ENCODE measurements at regions not wholly inside any gene's neighbourhood (a gene's known extent, or its start where the extent isn't known, plus 50 kb on each side); places are given as distances from the start of the nearest gene placed in this dataset.

DNA sequence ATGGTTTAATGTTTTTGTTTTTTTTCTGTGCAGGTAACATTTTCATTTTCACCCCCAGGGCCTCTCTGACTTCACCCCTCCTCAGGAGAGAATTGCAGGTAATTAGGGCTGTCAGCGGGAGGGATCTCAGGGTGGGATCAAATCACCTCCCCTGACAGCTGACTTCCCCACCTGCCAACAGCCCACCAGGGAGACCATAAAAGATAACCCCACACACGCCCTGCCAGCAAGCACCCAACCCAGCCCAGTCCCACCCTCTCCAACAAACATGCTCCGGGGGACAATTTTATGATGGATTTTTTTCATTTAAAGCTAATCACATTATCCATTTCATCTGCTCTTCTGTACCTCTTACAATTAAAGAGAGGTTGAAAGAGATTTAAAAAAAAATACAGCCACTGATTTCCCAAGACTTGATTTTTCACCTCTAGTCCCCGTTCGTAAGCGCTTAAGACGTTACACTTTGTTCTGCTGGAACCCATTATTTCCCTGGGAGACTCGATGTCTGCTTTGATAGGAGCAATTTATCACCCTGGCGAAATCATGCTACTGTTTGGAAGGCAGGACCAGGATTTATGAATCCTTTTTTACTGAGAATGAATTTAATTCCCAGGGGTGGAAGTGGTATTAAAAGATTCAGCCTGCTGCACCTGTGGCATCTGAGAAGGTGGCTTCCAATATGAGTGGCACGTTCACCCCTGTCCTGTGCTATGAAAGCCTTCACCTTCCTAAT, 232.9 kb upstream of the ID2 start:
- no peak overlapping the region for H3K4ac ChIP-seq (ENCODE audit: low read depth, low read length)
- H2AFZ ChIP-seq (ENCODE audit: low read length), result no peak overlapping the region
- no peaks in the 10 kb centered on the region for H3K79me1 ChIP-seq (ENCODE audit: insufficient read depth, low read depth, low read length, poor library complexity, severe bottlenecking)
- no peak overlapping the region for H2BK15ac ChIP-seq (ENCODE audit: low read depth, low read length)
- no peak overlapping the region for H4K91ac ChIP-seq (ENCODE audit: insufficient read length, low read depth, low read length)
- no peak overlapping the region for H3K27ac Mint-ChIP-seq
- no peak overlapping the region for H3T11ph ChIP-seq (ENCODE audit: low read length)
- TF ChIP-seq CTCF (conservative IDR thresholded peaks at IDR 0.05), result no peak
- H3K23ac ChIP-seq (ENCODE audit: insufficient read length, low read depth, low read length), result no peak overlapping the region
- no peak overlapping the region for H3K4me2 ChIP-seq (ENCODE audit: insufficient read depth, insufficient read length, low read length)
- no peak overlapping the region for H2BK12ac ChIP-seq (ENCODE audit: insufficient read length, low read depth, low read length)
- no peaks in the 10 kb centered on the region for H3K4me1 ChIP-seq (ENCODE audit: insufficient read depth, low read length)
- no peak overlapping the region for H3K56ac ChIP-seq (ENCODE audit: insufficient read length, low read depth, low read length)
- DNase-seq, result no peak
- no peak overlapping the region for H4K5ac ChIP-seq (ENCODE audit: insufficient read length, low read depth, low read length)
- no peak overlapping the region for H3K9ac ChIP-seq (ENCODE audit: extremely low read depth, insufficient read length, low read length)
- H3K27me3 Mint-ChIP-seq (ENCODE audit: low read depth), result peaks cover 3% of the 10 kb centered on the region; the same call in 1 of the 2 replicates
- H3K27ac ChIP-seq (ENCODE audit: insufficient read length, low read depth, low read length), result no peak overlapping the region
- no peak overlapping the region for H3K14ac ChIP-seq (ENCODE audit: insufficient read depth, low read length)
- 0 out of 7 replicates have a peak, but pooled peaks cover 0 to 5% (median 0%) of the 10 kb centered on the region in 3 experiments for H3K36me3 Mint-ChIP-seq (ENCODE audit: insufficient read depth in 1 of 3, low read depth in 3 of 3)
- no peak overlapping the region for H4K8ac ChIP-seq (replicated peaks; ENCODE audit: insufficient read length, low read depth, low read length)
- no peaks in the 10 kb centered on the region for H3K79me2 ChIP-seq (ENCODE audit: insufficient read depth, low read length)
- peaks cover 0 to 7% of the 10 kb centered on the region in 2 experiments; a peak in 2 of 5 replicates for H3K9me3 Mint-ChIP-seq
- no peak overlapping the region for H2BK120ac ChIP-seq (ENCODE audit: low read depth, low read length, poor library complexity, severe bottlenecking)
- H3K4me1 Mint-ChIP-seq, result peaks cover 7 to 8% of the 10 kb centered on the region in 2 experiments
- no peaks in the 10 kb centered on the region for H3K9me3 ChIP-seq (ENCODE audit: control insufficient read depth, low read depth, low read length)
- H3K23me2 ChIP-seq (ENCODE audit: insufficient read length, low read depth, low read length, poor library complexity, severe bottlenecking), result no peaks in the 10 kb centered on the region
- H3K18ac ChIP-seq (ENCODE audit: insufficient read length, low read depth, low read length), result no peak overlapping the region
- WGBS (ENCODE audit: extremely low coverage, insufficient read length, low lambda C conversion rate), result no CpG with 5 or more reads among the region's 10 CpGs
- H3K27me3 ChIP-seq (ENCODE audit: insufficient read depth, low read length), result no peaks in the 10 kb centered on the region
- no peak overlapping the region for H2BK5ac ChIP-seq (ENCODE audit: insufficient read length, low read length)
- H3K4me3 Mint-ChIP-seq, result no peak overlapping the region
- no peaks in the 10 kb centered on the region for H4K20me1 ChIP-seq (ENCODE audit: control insufficient read depth, insufficient read depth, insufficient read length)
- H2BK20ac ChIP-seq (ENCODE audit: low read depth, low read length, poor library complexity, severe bottlenecking), result no peak overlapping the region
- H2AK5ac ChIP-seq (ENCODE audit: insufficient read length, low read length), result no peak overlapping the region

Measured in H9 (cell line).